Naive B cell (primary cell): ENCODE measurements at regions not wholly inside any gene's neighbourhood (a gene's known extent, or its start where the extent isn't known, plus 50 kb on each side); places are given as distances from the start of the nearest gene placed in this dataset.

ENCODE experiments used
- ATAC-seq, 2 donors: fragments of 150-1000 bp; cut with Tn5 transposase; 2 replicates each; pipeline ENCODE4 v1.10.0; 2021; ENCODE audit warnings: low read depth in 2 of 2, mild to moderate bottlenecking in 2 of 2, moderate library complexity in 2 of 2
- DNase-seq: peaks from one replicate; pipeline ENCODE4 v3.0.0; 2022
- H3K27ac Mint-ChIP-seq, 6 donors: one replicate each; pipeline ENCODE4 v1.8.0; 2020 to 2022; ENCODE audit warnings: mild to moderate bottlenecking in 6 of 6, mixed read lengths in 6 of 6, moderate library complexity in 5 of 6, inconsistent platforms in 2 of 6
- H3K27me3 Mint-ChIP-seq, 3 donors: one replicate each; pipeline ENCODE4 v1.8.0; 2021 to 2022; ENCODE audit warnings: mixed read lengths in 3 of 3, mild to moderate bottlenecking in 1 of 3
- H3K36me3 Mint-ChIP-seq, 2 donors: one replicate each; pipeline ENCODE4 v1.8.0; 2020 to 2022; ENCODE audit warnings: mixed read lengths in 2 of 2, inconsistent platforms in 1 of 2, mild to moderate bottlenecking in 1 of 2
- H3K4me1 Mint-ChIP-seq, 3 donors: one replicate each; pipeline ENCODE4 v1.8.0; 2020 to 2022; ENCODE audit warnings: mixed read lengths in 3 of 3, inconsistent platforms in 1 of 3, mild to moderate bottlenecking in 1 of 3, moderate library complexity in 1 of 3
- H3K4me3 Mint-ChIP-seq, 8 donors: one replicate each; pipeline ENCODE4 v1.8.0; 2020 to 2022; ENCODE audit warnings: mild to moderate bottlenecking in 8 of 8, mixed read lengths in 8 of 8, moderate library complexity in 8 of 8, inconsistent platforms in 2 of 8
- H3K9me3 Mint-ChIP-seq, 7 donors: one replicate each; pipeline ENCODE4 v1.8.0; 2020 to 2022; ENCODE audit warnings: mixed read lengths in 7 of 7, mild to moderate bottlenecking in 5 of 7, inconsistent platforms in 2 of 7, moderate library complexity in 1 of 7

DNA sequence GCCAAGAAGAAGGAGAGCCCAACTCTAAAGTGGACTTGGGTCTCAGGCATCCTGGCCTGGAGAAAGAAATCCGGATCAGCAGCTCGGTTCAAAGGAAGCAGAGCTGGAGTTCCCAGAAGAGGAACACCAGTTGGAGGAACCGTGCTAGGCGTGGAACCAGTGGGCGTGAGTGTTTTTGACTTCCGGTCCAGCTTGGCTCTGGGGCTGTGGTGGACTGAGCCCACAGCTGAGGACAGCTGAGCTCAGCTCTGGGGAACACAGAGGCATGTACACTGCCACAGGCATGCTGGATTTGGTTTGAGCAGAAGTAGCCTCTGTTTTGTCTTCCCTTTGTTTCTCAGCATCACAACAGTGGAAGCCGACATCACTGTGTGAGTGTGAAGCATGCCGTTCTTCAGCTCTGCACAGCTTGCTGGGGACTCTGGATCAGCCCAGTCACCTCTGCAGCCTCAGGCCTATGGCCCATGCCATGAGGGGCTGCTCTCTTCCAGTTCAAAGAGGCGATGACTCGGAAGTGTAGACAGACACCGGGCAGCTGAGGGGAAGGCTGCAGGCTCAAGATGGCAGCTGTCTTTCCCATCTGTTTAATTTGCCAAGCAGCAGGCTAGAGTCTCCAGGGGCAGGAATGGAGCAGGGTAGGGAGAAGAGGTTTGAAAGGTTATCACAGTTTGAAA lies 185.8 kb upstream of the UBE3A start:
- Mint-ChIP-seq H3K9me3 (peaks cover 1 to 17% (median 9%) of the 10 kb centered on the region in 7 donors), H3K27ac (peak overlapping the region in 1 of 6 donors; percentile 3), H3K4me1 (no peaks in the 10 kb centered on the region), H3K27me3 (no peaks in the 10 kb centered on the region), H3K36me3 (no peaks in the 10 kb centered on the region), H3K4me3 (no peak overlapping the region)
- ATAC-seq, result no peak
- DNase-seq, result no peak

DNA sequence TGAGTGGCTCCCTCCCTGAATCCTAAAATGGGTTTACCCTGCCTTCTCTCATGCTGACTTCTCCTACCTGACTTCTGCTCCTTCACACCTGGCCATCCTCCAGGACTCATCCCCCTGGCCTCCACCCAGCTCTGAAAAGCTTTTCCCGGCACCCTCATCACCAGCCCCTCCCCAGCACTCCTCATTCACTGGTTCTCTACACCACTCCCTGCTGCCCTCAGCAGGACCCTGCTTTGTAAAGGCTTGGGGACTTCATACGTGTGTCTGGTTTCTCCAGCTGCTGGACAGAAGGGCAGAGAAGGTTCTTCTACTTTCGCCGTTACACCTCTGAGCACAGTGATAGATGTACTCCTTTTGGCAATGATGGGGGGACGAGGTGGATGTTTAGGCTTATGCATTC lies 184.9 kb upstream of the UBE3A start:
- Mint-ChIP-seq H3K36me3 (no peaks in the 10 kb centered on the region), H3K4me1 (no peaks in the 10 kb centered on the region), H3K4me3 (no peak overlapping the region), H3K27ac (no peak overlapping the region), H3K27me3 (no peaks in the 10 kb centered on the region), H3K9me3 (peaks cover 0 to 20% (median 5%) of the 10 kb centered on the region in 7 donors)
- ATAC-seq (no peak), DNase-seq (no peak)

DNA sequence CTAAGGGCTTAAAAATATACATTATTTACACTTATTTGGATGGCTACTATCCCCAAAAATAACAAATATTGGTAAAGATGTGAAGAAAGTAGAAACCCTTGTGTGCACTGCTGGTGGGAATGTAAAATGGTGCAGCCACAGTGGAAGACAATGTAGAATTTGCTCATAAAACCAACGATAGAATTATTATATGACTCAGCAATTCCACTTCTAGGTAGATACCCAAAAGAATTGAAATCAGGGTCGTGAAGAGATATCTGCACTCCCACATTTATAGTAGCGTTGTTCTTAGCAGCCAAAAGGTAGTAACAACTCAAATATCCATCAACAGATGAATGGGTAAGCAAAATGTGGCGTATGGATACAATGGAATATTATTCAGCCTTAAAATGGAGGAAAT lies 181.6 kb upstream of the UBE3A start:
- no peak for DNase-seq
- Mint-ChIP-seq H3K27me3 (no peaks in the 10 kb centered on the region), H3K9me3 (peaks cover 0 to 23% (median 5%) of the 10 kb centered on the region in 7 donors), H3K27ac (no peak overlapping the region), H3K4me3 (no peak overlapping the region), H3K36me3 (no peaks in the 10 kb centered on the region), H3K4me1 (no peaks in the 10 kb centered on the region)
- ATAC-seq, result no peak

DNA sequence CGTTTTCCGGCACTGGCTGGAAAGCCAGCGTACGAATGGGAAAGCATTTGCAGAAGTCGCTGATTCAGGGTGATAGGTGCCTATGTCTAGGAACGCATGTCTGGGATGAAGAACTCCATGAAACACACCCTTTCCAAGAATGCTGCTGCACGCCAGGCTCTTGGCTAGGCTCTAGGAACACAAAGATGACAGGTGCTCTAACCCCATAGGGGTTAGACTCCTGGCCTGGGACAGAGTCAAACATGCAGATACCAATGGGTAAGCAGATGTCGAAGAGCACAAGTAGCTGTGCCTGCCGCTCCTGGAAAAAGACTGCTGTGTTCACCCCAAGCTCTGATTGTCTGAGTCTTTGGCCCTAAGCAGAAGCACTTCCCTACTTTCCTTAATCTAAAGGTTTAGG lies 180.9 kb upstream of the UBE3A start:
- no peaks in the 10 kb centered on the region for H3K27me3 Mint-ChIP-seq
- ATAC-seq (no peak), DNase-seq (no peak)
- H3K4me3 Mint-ChIP-seq, result no peak overlapping the region
- H3K36me3 Mint-ChIP-seq, result no peaks in the 10 kb centered on the region
- no peaks in the 10 kb centered on the region for H3K4me1 Mint-ChIP-seq
- no peak overlapping the region for H3K27ac Mint-ChIP-seq
- H3K9me3 Mint-ChIP-seq, result peaks cover 0 to 23% (median 7%) of the 10 kb centered on the region in 7 donors

DNA sequence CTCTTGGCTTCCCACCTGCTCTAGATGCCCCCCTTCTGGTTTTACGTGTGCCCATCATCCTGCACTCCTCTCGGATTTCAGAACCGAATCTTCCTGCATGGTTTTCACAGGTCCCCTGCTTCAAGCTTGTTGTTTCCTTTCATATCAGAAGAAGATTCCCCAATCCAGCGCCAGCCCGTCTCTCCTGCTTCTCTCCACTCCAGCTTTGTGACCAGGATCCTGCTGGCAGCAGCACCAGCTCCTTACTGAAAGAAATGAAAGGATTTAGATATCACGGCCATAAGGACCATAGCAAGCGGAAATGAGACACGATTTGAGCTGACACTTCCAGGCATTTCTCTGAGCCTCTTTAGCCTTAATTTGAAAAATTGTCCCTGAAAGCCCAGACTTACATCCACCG lies 180.3 kb upstream of the UBE3A start:
- no peaks in the 10 kb centered on the region for H3K27me3 Mint-ChIP-seq
- no peak overlapping the region for H3K4me3 Mint-ChIP-seq
- ATAC-seq (no peak), DNase-seq (no peak)
- H3K27ac Mint-ChIP-seq, result no peak overlapping the region
- H3K9me3 Mint-ChIP-seq, result peaks cover 0 to 23% (median 7%) of the 10 kb centered on the region in 7 donors
- H3K4me1 Mint-ChIP-seq, result no peaks in the 10 kb centered on the region
- H3K36me3 Mint-ChIP-seq, result no peaks in the 10 kb centered on the region

DNA sequence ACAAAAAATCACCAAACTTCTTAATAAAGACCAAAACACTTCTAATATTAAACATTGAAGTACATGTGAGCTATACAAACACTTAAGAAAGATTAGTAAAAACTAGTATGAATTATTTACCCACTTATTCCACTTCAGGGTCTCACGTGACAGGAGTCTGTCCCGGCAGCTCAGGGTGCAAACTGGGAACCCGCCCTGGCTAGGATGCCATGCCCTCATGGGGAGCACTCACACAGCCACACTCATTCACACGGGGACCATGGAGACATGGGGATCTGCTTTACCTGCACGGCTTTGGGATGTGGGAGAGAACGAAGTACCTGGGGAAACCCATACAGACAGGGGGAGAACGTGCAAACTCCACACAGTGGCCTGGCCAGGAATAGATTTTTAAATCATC lies 179.3 kb upstream of the UBE3A start:
- no peaks in the 10 kb centered on the region for H3K27me3 Mint-ChIP-seq
- H3K36me3 Mint-ChIP-seq, result no peaks in the 10 kb centered on the region
- H3K27ac Mint-ChIP-seq, result no peak overlapping the region
- no peak overlapping the region for H3K4me3 Mint-ChIP-seq
- H3K4me1 Mint-ChIP-seq, result no peaks in the 10 kb centered on the region
- ATAC-seq, result no peak
- no peak for DNase-seq
- H3K9me3 Mint-ChIP-seq, result peaks cover 0 to 23% (median 7%) of the 10 kb centered on the region in 7 donors

DNA sequence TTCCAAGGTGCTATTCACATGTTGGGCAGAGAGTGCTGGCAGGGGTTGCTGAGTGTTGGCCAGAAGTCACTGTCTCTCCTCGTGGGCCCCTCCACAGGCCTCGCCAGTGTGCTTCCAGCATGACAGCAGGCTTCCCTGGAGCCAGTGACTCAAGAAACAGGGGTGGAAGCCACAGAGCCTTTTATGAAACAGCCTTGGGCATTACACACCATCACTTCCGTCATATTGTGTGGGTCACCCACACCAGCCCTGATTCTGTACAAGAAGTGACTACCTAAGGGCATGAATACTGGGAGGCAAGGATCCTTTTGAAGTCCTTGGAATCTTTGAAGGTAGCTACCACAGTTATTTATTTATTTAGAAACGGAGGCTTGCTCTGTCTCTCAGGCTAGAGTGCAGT lies 177.6 kb upstream of the UBE3A start:
- H3K4me1 Mint-ChIP-seq, result no peaks in the 10 kb centered on the region
- DNase-seq, result no peak
- no peak overlapping the region for H3K4me3 Mint-ChIP-seq
- H3K27ac Mint-ChIP-seq, result no peak overlapping the region
- ATAC-seq, result no peak
- H3K9me3 Mint-ChIP-seq, result peaks cover 0 to 15% (median 7%) of the 10 kb centered on the region in 7 donors
- no peaks in the 10 kb centered on the region for H3K27me3 Mint-ChIP-seq
- no peaks in the 10 kb centered on the region for H3K36me3 Mint-ChIP-seq

DNA sequence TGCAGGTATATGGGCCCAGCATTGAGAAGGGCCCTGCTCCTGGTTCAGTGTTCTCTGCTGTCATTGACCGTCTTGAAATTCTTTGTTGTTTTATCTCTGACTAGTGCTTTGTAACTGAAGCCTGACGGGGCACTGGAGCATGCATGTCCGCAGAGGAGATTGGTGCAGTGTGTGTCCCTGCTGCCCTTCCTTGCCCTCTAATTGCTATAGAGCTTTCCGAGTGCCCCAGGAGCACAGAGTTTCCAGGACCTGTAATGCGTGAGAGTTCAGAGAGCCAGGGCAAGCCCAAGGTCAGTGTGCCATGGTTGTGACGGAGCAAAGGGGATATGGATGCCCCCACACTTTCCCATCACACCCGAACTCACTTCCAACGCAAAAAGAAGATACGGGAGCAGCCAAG lies 174.3 kb upstream of the UBE3A start:
- Mint-ChIP-seq H3K36me3 (no peaks in the 10 kb centered on the region), H3K9me3 (peaks cover 0 to 10% (median 4%) of the 10 kb centered on the region in 7 donors), H3K4me1 (no peaks in the 10 kb centered on the region), H3K4me3 (peak overlapping the region in 1 of 8 donors; percentile 21), H3K27me3 (no peaks in the 10 kb centered on the region), H3K27ac (no peak overlapping the region)
- no peak for DNase-seq
- no peak for ATAC-seq

DNA sequence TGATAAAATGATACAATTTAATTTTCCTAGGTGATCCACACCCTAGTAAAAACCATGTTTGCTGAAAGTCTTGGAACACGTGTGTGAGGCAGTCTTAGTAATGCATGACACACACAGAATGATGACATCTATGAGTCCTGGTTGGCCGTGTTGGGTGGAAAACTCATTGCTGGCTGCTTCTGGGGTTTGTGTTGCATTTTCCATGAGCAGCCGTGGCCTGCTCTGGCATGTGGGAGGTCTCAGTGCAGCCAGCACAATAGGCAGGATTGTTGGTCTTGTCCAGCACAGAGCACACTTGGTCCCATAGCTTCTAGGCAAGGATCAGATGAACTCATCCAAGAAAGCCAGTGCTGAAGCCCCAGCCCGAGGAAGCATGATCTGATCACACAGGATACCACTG lies 172.8 kb upstream of the UBE3A start:
- H3K4me1 Mint-ChIP-seq, result no peaks in the 10 kb centered on the region
- peaks cover 0 to 11% (median 0%) of the 10 kb centered on the region in 7 donors for H3K9me3 Mint-ChIP-seq
- H3K27me3 Mint-ChIP-seq, result no peaks in the 10 kb centered on the region
- ATAC-seq, result no peak
- no peak overlapping the region for H3K27ac Mint-ChIP-seq
- no peaks in the 10 kb centered on the region for H3K36me3 Mint-ChIP-seq
- H3K4me3 Mint-ChIP-seq, result no peak overlapping the region
- DNase-seq, result no peak

DNA sequence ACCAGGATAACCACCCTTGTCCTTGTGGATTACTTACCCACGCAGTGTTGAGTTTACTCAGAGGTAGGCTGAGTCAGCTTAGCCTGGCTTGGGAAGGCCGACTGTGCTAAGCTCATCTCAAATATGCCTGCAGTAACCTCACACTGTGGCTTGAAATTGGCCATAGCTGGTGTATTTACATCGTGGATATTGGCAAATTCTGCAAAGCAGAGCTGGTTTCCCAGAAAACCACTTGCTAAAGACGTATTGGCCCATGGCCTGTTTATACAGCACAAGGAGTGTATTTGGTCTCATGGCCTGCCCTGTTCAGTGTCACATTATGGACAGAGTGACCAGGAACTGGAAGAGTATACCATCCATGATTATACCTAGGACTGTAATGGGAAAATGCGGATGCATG lies 170.5 kb upstream of the UBE3A start:
- no peak for ATAC-seq
- no peak for DNase-seq
- Mint-ChIP-seq H3K27ac (no peak overlapping the region), H3K4me3 (no peak overlapping the region), H3K4me1 (no peaks in the 10 kb centered on the region), H3K36me3 (no peaks in the 10 kb centered on the region), H3K27me3 (no peaks in the 10 kb centered on the region), H3K9me3 (peaks cover 0 to 19% (median under 1%) of the 10 kb centered on the region in 7 donors)

DNA sequence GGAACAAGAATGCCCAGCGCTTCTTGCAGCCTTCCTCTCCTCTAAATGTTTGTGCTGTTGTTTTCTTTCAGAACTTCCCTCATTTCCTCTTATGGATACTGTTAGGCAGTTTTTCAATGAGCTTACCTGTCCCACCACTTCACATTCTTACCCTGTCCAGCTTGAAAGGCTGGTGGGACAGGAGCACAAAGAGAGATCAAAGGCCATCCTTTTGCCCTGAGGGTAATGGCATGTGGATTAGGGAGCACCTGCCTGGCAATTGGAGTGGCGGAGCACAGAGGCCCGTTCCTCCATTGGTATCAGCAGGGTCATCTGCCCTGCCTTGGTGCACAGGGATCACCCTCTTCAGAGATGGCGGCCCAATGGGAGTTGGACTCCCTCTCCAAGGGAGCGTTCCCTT lies 170.1 kb upstream of the UBE3A start:
- Mint-ChIP-seq H3K4me3 (no peak overlapping the region), H3K27me3 (peaks cover 0 to 2% (median 0%) of the 10 kb centered on the region in 3 donors), H3K36me3 (no peaks in the 10 kb centered on the region), H3K9me3 (peaks cover under 1 to 24% (median 3%) of the 10 kb centered on the region in 7 donors), H3K27ac (no peak overlapping the region), H3K4me1 (no peaks in the 10 kb centered on the region)
- ATAC-seq (no peak), DNase-seq (no peak)

DNA sequence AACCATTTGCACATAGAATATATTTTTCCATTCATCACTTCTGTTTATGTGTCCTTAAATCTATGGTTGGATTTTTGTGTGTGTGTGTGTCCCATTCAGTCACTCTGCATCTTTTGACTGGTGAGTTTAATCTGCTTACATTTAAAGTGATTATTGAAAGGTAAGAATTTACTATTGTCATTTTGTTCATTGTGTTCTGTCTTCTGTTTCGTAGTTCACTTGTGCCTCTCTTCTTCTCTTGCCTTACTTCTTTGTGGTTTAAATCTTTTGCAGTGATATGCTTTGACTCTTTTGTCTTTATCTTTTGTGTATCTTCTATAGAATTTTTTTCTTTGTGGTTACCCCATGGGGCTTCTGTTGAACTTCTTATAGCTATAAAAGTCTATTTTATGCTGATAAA lies 166.3 kb upstream of the UBE3A start:
- Mint-ChIP-seq H3K27ac (no peak overlapping the region), H3K4me1 (no peaks in the 10 kb centered on the region), H3K27me3 (peaks cover 0 to 5% (median 0%) of the 10 kb centered on the region in 3 donors), H3K4me3 (no peak overlapping the region), H3K36me3 (no peaks in the 10 kb centered on the region), H3K9me3 (peaks cover 2 to 37% (median 7%) of the 10 kb centered on the region in 7 donors)
- ATAC-seq (no peak), DNase-seq (no peak)

DNA sequence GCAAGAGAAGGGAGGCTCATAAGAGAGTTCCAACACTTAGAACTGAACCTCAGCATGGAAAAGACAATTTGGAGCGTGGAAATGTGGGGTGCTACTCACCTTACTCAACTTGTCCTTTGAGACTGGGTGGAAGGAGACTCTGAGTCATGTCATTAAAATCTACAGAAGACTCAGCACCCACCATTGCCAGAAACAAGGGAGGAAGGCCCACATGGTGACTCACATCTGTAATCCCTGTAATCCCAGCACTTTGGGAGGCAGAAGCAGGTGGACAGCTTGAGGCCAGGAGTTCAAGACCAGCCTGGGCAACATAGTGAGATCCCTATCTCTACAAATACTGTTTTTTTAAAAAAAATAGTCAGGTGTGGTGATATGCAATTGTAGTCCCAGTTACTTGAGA lies 161.9 kb upstream of the UBE3A start:
- ATAC-seq, result no peak
- DNase-seq, result no peak
- H3K4me3 Mint-ChIP-seq, result no peak overlapping the region
- H3K27ac Mint-ChIP-seq, result no peak overlapping the region
- H3K9me3 Mint-ChIP-seq, result peaks cover 3 to 48% (median 17%) of the 10 kb centered on the region in 7 donors
- H3K4me1 Mint-ChIP-seq, result no peaks in the 10 kb centered on the region
- peaks cover 0 to 5% (median 0%) of the 10 kb centered on the region in 3 donors for H3K27me3 Mint-ChIP-seq
- peaks cover 3 to 7% of the 10 kb centered on the region in 2 donors for H3K36me3 Mint-ChIP-seq

DNA sequence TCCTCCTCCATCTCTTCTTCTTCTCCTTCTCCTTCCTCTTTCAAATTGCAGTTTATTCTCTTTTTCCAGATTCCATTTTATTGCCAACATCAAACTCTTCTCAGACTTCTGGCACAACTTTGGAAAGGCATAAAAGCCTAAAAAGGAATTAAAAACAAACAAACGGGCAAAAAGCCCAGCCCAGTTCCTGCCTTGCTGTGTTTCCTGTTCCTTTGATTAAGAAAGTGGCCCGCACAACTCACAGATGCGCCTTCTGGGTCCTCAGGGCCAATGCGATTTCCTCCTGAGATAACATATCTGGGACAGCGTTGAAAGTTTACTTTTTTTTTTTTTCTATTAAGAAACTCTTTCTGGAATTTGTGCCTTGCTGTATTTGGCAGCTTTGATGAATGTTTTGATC lies 158.7 kb upstream of the UBE3A start:
- Mint-ChIP-seq H3K27me3 (no peaks in the 10 kb centered on the region), H3K36me3 (peaks cover 4 to 7% of the 10 kb centered on the region in 2 donors), H3K9me3 (peaks cover 5 to 48% (median 13%) of the 10 kb centered on the region in 7 donors), H3K27ac (peak overlapping the region in 1 of 6 donors; percentile 47), H3K4me3 (no peak overlapping the region), H3K4me1 (no peaks in the 10 kb centered on the region)
- no peak for ATAC-seq
- DNase-seq, result no peak
